Left renal cortex interstitium (tissue), 4 donors: ENCODE measurements at regions not wholly inside any gene's neighbourhood (a gene's known extent, or its start where the extent isn't known, plus 50 kb on each side); places are given as distances from the start of the nearest gene placed in this dataset.
A peak's percentile ranks its signal among the peaks of the same experiment; 100 is the strongest.
"Not testable (repeated sequence)": the region's sequence is repeated elsewhere in the genome, so short reads cannot be mapped to it uniquely, and the experiment has no call there.

Source experiments
- DNase-seq, 4 donors: peaks; one replicate each; pipeline ENCODE4 v3.0.0-alpha.2; 2013; ENCODE audit warnings: low read depth in 4 of 4, low spot score in 2 of 4, missing footprints in 1 of 4

DNA sequence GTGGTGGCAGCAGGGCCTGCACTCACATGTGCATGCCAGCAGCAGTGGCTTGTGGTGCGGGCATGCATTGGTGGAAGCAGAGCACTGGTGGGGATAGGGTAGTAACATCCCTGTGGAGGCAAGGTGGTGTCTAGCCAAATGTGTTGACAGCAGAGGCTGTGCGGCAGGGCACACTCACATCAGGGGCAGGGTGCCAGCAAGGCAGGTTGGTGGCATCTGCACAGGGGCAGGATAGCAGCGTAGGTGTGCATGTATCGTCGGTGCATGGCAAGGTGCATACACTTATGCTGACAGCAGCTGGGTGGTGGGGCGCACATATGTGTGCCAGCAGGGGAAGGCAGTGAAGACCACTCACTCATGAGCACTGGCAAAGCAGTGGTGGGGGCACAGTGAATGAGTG lies 211.5 kb upstream of the CSNK1A1L start:
- DNase-seq = no peak

DNA sequence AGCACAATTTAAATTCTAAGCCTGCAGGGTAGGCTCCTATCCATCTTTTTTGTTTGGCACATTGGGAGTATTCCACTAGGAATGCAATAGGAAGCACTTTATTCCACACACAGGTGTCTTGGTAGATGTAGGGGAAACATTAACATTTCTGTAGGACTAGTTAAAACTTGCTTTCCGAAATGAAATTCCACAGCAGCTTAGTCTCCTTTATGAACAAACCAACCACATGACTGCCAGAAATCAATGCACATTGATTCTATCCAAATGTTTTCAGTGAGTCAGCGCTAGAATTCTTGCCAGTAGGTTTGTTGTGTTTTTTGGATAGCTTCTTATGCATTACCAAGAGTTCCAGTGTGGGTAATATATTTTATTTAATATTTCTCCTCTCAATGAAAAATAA lies 207.9 kb upstream of the CSNK1A1L start:
- no peak for DNase-seq

DNA sequence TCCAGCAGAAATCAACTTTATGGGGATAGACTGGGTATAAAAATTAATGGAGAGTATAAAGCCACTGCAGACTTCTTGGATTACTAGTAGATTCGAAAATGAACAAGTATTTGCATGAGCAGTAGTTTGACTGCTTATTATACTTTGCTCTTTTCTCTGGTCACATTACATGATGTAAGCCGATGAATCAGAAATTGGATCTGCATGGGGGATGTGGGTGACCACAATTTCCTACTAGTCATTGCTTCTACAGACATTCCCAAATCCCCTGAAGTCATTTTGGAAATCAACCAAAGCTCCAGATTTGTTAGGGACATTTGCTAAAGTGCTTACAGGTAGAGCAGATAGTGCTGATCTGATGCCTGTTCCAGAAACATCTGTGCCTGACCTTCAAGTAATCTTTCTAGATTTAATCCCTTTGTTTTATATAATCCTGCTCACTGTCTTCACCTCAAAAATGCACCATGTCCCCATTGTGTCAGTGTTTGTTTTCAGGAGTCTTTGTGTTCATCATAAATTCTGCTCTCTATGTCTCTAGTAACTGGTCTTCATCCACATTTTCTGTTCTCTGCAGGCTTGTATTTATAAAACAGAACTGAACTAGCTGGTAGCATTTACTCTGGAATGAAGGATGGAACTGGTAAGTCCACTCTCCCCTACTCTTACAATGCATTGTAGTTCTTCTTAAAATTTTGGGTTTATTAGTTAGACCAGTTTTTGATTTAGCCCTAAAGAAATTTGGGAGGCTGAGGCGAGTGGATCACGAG lies 201.5 kb upstream of the CSNK1A1L start:
- peak in 1 of 4 donors; percentile 2 for DNase-seq

DNA sequence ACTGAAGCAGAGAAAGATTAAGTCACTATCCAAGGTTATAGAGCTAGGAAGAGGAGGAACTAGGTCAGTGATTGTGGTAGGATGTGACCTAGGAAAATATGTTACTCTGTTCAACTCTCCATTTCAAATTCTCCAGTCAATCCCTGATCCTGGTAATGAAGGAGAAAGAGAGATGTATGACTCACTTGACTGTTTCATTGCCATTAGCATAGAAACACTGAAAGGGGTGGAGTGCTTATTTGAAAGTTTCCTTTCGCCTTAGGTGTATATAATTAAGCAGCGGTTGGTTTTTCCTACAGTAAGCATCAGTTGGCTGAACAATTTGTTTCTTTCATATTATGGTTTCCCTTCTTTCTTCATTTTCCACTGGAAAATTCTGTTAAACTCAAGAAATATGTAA lies 198.1 kb upstream of the CSNK1A1L start:
- no peak for DNase-seq

DNA sequence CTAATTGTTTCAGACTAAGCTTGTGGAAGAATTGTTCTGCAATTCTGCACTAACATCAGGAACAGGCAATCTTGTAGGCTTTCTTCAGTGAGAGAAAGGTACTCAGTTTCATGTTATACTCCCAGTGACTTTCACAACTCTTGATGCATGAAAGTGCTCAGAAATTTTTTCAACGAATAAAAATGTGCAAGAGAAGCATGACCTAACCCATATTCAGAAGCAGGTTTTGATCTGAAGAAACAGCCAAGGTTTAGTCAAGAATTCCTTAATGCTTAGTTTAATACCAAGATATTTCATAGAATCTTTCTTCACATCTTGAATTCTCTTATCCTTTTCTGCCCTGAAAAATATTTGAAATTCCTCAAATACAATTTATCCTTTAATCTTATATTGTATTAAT lies 197.2 kb upstream of the CSNK1A1L start:
- DNase-seq = no peak

DNA sequence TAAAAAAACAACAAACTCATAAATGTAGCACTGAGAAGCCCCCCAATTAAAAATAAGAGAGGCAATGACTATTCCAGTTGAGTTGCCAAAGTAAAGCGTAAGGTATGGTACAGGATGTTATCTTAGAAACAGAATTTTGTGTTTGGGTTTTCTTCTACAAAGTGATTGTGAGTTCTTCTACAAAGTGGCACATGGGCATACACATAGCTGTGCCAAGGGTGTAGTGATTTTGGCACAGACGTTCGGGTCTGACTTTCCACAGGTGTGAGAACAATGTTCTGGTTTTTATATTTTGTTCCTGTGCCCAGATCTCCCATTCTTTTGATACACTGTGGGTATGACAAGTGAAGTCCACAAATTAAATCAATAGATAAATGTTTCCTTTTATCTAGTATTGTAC lies 190.1 kb upstream of the CSNK1A1L start:
- no peak for DNase-seq

DNA sequence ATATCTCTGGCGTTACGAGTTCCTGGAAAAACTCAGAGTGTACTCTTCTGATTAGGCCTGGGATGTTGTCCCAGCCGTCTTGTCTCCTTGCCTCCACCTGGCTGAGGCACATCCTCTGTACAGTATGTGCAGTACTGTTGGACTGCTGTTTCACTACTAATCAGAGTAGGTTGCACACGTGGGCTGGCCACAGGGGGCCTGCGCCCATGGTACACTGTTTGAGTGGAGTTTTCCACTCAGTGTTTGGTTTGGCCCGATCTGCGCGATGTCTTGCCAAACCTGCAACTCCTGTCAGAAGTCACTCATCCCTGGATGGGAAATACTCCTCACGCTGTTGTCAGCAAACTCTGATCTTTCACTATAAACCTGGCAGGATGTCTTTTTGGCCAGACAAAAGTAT lies 189.6 kb upstream of the CSNK1A1L start:
- DNase-seq = no peak

DNA sequence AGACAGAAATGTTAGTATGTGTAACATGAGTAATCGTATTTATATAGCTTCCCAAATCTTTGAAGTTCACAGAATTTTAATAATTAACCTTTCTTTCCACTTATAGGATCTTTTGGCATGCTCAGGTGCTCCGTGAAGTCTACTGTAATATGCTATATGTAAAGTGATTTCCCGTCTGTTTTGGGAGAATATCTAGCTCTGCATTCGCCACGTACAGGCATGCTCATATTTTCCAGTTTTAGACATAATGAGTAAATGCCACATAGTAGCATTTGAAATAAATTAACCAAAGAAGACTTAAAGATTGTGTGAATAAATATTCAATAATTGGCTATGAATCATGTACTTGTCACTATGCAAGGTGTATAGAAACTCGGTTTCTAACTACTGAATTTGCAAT lies 189.0 kb upstream of the CSNK1A1L start:
- no peak for DNase-seq

DNA sequence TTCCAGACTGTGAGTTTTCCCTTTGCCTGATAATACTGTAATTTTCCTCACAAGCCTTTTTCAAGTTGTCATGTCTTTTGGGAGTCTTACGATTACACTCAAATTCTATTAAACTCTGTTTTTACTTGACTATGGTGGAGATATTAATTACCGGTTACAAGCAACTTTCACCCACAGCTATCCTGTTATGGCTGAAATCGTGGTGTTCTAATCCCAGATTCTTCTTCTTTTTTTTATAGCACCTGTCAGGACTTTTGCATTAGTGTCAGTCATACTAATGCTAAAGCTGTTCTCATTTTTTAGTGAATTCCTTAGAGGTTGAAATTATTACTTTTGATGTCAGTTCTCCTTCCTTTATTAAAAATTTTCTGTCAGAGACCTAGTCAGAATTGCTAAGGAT lies 187.8 kb upstream of the CSNK1A1L start:
- no peak for DNase-seq

DNA sequence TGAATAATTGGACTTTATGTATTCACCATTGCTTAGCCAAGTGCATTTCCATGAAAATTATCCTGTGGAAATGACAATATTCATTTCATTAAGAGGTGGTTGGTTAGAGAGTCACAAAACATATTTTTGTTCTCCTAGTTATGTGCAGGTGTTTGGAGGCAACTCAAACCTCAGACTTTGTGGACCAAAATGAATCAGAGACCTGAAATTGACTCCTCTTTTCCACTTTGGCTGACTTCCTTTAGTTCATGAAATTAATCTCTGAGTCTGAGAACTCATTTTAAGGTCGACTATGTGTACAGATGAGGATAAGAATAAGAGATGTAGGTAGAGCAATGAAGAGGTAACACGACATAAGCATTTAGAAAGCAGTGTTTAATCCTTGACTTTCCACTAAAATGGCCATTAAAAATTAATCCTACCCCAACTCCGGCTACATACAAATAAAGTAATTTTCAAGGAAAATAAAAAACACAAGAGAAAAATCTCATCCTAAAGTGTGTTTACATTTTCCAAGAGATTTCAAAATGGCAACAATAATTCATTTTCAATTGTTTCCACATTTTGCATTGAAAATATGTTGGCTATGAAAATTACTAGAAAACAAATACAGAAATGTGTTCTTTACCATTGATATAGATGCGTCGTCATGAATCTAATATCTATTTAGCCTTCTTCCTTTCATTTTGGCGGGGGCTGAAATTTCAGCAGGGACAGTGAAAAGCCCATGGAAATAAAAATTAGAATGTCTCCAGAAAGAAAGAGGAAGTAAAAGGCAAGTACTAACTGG lies 185.4 kb upstream of the CSNK1A1L start:
- DNase-seq = no peak

DNA sequence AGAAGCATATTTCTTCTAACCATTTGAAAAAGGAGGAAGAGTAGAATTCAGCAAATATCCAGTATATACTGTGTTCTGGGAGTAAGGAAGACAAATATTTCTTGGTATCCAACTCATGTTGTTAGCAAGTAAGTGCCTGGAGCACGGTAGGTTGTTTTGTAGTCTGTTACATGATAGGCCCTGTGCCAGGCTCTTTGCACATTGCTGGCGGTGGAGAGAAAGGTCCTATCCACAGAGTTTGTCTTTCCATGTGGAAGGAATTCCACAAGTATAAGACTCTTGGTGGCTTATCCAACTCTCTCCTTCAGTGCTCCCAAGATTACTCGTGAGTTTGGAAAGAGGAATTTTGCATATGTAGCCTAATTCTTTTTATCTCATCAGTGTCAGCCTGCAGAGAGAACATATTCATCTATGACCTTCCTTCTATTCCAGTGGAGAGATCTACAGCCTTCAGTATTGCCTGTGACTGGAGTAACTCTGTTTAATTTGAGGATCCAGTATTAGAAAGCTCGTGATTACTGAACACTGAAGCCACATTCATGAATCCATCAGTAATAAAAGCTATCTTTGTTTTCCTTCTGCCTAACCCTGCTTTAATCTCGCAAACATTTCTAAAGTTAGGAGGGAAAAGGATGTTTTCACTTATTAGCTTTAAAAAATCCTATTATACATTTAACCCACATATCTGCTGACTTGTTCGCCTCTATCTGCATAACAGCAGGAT lies 183.9 kb upstream of the CSNK1A1L start:
- DNase-seq = no peak

DNA sequence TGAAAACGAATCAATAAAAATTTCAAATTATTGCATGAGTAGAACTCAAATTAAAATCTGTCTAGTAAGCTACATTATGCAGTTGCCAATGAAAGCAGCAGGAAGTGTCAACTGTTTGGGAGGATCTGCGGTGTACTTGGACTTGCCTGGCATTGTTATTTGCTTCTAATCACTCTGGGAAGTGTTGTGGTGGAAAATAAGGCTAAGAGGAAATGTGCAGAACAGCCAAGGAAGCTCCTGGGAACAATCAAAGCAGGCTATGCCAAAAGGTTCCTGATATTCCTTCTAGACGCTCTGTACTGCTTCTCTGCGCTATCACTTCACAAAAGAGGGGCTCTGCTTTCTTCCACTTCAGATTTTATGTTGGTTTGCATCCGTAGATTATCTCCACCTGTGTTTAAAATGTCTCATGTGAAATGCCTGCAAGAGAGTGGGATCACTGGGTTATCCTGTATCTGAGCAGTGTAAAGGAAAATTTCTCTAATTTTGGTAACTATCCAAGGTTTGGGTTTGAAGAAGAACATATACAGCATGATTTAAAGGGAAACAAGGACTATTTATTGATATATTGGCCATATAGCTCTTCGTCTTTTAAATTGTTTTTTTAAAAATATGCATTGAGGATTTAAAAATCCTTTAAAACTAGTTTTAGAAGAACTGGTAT lies 182.7 kb upstream of the CSNK1A1L start:
- no peak for DNase-seq

DNA sequence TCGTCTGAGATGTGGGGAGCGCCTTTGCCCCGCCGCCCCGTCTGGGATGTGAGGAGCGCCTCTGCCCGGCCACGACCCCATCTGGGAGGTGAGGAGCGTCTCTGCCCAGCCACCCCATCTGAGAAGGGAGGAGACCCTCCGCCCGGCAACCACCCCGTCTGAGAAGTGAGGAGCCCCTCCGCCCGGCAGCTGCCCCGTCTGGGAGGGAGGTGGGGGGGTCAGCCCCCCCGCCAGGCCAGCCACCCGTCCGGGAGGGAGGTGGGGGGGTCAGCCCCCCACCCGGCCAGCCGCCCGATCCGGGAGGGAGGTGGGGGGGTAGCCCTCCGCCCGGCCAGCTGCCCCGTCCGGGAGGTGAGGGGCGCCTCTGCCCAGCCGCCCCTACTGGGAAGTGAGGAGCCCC lies 174.8 kb upstream of the CSNK1A1L start:
- not testable (repeated sequence) for DNase-seq

DNA sequence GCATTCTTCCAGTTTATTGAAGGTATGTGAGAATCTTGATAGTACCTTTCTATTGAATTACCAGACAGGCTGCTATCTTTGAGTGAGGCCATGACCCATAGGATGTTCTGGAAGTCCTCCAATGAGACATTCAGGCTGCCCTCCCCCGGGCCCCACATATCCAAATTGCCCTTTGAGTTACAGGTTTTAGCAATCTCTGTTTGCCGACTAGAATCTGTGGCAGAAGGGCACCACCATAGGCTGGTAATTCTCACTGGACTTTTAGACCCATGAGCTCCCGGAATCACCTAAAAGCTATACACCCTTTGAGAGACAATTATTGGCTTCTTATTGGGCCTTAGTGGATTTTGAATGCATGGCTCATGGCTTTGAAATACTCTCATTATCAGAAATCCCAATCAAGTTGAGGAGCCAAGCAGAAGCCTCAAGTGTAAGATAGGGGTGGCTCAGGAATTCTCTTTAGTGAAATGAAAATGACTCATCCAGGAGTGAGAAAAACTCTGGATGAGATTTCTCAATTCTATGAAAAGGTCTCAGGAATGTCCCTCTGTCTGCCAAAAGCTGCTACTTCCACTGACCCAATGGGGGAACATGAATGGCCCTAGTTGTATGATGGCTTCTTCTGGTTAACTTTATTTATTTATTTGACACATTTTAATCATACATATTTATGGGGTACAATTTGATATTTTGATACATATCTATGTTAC lies 172.1 kb upstream of the CSNK1A1L start:
- no peak for DNase-seq

DNA sequence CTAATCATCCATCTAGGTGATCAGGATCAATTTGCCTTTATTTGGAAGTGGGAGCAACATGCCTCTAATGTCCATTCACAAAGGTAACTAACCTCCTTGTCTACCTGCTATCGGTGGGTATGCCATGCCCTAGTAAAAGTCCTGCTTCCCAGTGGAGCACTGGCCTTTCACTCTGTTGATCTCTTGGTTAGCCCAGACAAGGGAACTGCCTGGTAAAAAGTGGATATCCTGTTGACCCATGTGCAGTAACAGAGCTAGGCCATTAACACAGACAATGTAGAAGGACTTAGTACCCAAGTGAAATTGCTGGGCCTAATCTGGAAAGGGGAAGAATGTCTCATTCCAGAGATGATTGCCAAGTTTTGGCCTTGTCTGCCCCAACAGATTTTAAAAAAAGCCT lies 171.5 kb upstream of the CSNK1A1L start:
- no peak for DNase-seq

DNA sequence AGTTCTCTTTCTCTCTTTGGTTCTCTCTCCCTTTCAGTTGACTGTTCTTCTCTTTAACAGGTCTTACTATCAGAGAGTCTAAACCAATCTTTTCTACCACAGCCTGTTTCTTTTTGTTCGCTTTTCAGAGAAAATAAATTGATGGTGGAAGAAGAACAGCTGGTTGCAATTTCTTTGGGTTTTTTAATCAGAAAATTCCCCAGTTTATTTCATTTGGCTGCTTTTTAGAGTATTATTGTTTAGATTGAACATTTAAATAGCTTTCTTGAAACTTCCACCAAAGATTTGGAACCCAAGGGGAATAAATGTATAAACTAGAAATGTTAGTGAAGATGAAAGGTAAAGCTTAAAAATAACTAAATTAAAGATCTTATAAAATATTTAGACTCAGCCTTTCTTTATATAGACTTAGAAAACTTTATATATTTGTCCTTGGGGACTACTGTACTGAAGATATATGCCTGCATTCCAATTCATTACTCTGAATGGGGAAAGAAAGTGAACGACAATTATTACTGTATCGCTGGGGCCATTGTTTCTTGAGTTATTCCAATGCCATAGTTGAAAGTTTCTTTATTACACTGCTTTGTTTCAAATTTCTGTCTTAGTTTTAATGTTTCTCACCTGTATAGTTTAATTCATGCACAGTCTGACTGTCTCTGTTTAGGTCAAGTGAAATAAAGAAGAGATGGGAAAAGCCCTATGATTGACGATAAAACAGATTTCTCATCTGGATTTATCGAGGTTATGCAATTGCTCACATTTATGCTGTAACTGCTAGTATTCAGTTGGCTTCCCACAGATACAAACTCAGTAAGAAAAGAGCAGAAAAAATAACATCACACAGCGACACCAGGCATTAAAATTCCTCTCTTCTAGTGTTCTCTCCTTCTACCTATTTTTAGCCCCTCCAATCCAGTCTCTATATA lies 169.4 kb upstream of the CSNK1A1L start:
- DNase-seq = peak in 2 of 4 donors; percentile 36 to 43

DNA sequence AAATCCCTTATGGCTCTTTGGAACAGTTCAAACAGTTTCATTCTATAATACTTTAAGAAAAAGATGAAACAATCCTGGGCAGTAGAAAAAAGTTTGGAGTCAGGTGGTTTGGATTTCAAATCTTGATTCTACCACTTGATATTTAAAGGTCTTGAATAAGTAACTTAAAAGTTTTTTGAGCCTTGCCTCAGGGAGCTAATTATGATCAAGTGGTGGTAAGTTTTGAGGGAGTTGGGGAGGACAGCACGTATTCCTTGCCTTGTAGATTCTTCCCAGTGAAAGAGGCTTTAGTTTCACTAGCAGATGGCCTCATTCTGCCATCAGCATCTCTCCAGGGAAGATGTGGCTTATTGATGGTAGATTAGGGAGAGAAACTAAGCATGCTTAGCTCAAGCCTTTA lies 168.4 kb upstream of the CSNK1A1L start:
- DNase-seq = peak in 1 of 4 donors; percentile 4

DNA sequence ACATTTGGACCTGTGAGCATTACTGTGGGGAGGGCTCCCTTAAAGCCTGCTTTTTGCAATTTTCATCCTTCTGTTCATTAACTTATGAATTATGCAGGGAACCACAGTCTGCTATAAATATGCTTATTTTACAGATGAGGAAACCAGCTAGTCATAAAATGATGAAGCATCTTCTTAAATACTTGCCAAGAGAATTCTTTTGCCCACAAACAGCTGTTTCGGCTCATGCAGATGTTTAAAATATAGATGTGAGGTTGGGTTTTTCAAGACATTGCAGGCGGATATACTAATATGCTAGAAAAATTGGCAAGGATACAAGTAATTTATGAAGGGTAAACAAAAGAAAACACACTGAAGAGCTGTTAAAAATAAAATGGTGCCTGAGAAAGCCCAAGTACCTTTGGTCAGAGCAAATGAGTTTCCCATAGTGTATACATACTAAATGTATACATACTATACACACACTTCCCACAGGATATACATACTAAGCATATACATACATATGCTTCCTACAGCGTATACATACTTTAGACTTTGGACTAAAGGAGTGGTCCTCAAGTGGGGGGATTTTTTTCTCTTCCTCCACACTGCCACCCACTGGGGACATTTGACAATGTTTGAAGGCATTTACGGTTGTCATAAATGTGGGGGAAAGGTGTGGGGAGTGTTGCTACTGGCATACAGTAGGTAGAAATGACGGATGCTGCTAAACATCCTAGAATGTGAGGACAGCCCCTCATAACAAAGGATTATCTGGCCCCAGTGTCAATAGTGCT lies 164.9 kb upstream of the CSNK1A1L start:
- no peak for DNase-seq

DNA sequence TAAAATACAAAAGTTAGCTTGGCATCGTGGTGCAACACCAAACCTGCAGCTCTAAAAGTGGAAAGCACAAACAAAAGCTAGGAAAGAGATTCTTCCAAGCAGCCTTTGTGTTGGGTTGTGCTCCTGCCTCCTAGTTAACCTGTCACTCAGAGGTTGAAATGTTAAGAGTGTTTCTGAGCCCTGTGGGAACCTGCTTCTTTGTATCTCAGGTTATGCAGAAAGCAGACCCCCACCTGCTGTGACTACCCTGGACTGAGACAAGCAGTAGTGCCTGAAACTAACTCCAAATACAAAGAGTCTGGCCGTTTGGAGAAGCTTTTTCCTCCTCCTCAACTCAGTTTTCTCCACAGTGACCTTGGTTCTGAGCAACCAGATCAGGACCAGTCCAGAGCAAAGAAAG lies 158.4 kb upstream of the CSNK1A1L start:
- DNase-seq = no peak
